Femur (tissue), 1 donor: ENCODE measurements at regions not wholly inside any gene's neighbourhood (a gene's known extent, or its start where the extent isn't known, plus 50 kb on each side); places are given as distances from the start of the nearest gene placed in this dataset.

Experiments
- DNase-seq: peaks from one replicate; pipeline ENCODE4 v3.0.0-alpha.2; 2017

DNA sequence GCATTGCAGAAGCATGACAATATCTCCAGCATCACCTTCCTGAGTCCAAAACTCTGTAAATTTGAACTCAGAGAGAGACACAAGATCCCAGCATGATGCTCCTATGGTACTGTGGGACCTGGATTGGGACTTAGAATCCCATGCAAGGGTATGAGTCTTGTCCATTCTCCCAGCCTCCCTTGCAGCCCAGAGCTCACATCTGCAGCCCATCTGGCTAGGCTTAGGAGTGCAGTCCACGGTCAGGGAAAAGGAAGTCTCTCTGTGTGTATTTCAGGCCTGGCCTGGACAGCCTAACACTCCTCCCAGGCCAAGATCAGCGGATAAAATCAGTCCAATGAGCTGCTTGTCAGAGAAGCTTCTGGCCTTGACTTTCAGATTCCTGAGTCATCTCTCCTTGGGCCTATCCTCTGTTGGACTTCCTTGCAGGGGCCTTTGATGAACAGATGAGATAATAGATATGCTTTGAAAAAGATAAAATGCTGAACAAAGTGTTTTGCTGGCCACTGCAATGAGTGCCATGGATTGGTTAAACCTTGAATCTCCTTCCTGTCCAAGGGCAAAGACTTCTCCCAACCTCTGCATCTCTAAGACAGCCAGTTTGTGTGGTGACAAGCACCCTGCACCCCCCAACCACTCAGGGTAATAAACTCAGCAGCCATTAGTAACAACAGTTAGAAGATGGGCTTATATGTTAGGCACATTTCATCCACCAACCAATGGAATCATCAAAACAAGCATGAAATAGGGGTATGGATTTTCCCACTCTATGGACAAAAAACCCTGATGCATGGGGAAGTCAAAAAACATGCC is 412.8 kb upstream of the TBX3 start:
- DNase-seq = peak; percentile 90

DNA sequence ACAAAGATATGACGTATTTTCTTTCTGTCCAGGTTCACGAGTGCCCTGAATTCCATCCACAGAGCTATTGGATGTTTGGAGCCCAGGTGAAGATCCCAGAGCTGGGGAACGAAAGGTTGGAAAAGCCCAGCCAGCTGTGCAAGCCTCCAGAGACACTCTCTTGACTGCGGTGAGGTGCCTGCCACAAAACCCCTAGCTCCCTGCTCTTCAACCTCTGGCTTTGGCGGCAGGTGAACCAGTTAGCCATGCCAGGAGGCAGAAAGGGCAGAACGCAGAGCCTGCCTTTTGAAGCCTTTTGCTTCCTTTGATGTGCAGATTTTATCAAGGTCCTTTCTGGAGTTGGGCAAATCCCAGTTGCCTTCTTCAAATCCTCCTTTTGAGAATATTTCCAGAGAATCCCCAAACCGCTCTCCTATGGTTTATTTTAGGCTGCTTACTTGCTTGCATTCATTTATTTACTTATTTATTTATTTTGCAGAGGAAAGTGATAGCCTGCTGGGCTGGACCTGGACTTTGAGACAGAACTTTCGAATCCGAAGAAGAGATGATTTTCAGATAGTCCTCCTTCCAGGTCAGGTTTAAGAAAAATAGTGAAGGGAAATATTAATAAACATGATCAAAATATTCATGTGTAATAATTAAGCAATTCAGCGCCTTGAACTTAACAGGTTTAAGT is 411.2 kb upstream of the TBX3 start:
- no peak for DNase-seq

DNA sequence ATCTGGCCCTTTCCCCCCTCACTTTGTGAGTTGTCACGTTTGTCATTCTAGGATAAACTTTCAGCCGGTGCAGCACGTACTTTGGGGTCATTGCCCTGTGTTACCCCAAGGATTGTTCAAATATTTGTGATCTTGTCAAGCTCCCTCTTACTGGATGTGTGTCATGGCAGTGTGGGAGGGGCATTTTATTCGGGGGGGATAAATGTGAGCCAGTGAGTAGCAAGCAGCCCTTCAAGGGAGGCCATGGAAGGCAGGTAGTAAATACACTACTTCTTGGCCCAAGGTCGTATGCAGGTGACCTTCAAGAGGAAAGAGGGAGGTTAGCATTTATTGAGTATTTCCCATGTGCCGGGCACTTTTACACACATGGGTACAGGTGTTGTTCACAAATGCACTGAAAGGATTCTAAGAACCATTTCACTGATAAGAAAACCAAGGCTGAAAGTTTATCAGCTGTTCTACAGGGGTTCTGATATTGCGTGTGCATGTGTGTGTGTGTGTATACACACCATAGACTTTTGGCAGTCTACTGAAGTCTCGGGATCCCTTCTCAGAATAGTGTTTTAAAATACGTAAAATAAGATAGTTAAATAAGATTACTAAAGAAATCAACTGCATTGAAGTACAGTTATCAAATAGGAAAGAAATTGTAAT is 410.3 kb upstream of the TBX3 start:
- DNase-seq = no peak

DNA sequence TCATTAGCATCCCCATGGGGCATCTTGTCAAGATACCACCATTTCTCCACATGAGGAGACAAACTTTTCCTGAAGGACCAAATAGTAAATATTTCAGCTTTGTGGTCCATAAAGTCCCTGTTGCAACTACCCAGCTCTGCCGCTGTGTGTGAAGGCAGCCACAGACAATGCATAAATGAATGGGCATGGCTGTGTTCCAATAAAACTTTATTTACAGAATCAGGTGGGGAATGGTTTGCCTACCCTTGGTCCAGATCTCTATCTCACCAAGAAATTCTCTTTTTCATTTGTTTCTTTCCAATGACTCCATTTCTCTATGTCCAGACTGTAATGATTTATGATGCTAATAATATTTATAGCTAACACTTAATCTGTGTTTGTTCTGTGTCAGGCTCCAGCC is 409.3 kb upstream of the TBX3 start:
- DNase-seq = no peak

DNA sequence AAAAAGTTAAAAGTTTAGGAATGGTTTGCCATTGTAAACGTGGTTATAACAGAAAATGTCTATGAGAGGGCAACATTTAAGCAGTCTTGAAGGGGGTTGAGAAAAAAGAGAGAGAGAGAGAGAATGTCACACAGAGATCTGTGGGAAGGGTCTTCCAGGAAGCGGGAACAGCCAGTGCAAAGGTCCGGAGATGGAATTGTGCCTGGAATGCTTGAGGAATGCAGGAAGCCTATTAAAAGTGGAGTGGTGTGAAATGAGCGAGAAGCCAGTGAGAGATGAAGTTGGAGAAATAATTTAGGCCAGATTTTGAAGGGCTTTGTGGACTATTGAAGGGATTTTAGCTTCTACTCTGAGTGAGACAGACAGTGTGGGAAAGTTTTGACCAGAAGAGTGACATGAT is 406.8 kb upstream of the TBX3 start:
- DNase-seq = no peak

DNA sequence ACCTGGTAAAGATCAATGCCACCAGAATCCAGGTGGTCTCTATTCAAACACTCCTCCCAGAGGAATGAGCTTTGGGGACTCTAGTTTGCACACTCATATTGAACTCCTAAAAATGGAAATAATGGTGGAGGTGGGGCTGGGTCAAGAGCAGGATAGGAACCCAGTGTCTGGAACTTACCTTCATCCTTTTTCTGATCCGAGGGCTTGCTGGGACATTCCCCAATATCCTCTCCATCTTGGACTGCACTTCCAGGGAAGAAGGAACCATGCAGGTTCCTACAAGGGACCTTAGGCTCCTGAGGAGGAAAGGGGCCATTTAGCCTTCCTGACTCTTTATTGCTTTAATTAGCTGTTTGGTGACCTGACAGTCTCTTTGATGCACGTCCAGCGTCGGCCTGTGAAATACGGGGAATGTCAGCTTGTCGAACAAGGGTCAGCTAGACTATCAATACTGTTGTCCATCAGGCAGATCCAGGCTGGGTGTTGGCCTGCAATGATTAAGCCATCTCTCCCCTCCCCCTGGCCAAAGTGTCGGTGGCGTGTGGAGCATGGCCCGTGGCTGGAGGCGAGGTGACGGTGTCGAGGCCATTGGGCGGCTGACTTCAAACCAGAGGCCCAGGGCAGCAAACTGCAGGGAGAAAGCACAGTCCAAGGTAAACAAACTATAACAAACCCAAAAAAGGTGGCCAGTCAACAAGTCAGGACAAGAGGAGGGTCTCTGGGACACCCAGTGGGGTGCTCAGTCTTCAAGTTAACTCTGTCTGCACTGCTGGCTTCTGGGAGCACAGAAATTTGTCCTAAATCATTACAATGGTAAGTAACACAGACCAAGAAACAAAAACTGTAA is 405.2 kb upstream of the TBX3 start:
- DNase-seq = no peak

DNA sequence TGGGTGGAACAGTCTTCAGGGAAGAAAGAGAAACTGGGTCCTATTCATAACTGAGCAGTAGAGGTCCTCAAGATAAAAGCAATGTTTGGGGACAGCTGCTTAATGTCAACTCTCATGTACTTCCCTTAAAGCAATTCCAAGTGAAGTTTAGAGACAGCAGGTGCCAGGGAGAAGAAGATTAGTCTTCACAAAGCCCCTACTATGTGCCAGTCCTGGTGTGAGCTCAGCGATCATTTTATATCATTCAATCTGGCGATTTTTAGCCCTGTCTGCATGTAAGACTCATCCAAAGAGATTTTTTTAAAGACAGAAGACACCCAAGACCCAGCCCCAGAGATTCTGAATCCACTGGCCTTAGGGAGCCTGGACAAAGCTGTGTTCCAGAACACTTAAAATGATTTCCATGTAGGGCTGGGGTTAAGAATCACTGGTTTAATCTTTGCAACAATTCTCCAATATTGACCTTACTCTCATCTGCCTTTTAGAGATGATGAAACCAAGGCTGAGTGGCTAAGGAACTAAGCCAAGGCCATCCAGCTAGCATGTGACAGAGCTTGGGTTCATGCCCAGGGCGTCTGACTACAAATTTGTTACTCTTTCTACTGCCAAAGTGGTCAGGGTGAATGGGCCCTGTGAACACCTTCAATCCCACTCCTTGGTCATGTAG is 404.5 kb upstream of the TBX3 start:
- DNase-seq = no peak

DNA sequence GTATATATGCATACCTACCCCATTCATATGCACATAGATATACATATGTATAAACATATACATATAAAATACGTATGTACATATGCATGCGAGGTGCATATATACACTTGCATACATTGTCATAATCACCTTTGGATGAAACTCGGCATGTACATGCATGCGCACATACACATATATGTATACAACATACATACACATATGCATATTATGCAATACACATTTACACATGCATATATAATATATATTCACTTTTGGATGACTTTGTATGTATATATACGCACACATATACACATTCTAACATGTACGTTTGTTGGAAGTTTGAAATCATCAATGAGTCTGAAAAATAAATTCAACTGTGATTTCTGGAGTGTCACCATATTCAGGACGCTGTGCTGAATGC is 401.6 kb upstream of the TBX3 start:
- no peak for DNase-seq

DNA sequence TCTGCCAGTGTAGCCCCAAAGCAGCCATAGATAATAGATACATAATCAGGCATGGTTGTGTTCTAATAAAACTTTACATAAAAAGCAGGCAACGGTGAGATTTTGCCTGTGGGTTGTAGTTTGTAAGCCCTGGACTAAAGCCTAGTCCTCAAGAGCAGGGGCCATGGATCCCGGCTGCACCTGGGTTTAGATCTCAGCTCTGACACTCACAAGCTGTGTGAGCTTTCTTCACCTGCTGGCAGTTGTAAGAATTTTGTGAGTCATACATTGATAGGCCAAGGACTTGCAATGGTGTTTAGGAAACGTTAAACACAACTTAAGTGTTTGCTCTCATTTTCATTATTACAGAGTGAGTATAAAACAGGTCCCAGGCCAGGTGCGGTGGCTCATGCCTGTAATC is 395.8 kb upstream of the TBX3 start:
- DNase-seq = no peak

DNA sequence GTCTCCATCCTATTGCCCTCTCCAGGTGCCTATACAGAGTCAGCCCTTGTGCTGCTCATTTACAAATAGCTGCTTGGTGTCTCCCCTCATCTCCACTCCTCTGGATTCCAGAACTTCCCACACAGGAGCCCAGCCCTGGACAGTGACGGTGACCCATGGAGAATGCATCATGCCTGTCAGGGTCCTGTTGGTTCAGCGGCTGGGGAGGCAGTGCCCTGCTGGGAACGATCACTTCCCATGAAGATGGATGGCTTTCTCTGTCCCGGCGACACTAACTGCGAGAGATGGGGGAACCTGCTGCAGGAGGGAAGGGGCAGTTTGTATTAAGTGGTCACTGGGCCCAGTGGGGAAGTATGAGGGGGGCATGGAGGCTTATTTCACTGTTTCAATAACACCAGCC is 395.0 kb upstream of the TBX3 start:
- DNase-seq = no peak

DNA sequence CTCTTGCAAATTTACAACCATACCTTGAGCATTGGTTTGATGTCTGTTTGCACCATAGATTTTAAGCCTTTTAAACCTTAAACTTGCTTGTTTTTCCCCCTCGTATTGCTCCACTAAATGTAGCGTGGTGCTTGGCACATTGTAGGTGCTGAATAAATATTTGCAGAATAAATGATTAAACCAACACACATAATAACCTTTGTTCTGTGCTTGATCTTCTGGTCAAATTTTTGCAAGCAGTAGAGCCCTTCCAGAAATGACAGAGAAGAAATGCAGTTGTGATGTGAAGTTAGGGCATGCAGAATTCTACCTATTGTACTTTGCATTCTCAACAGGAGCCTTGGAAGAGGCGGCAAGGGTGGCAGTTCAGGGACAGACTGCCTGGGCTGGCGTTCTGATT is 394.4 kb upstream of the TBX3 start:
- no peak for DNase-seq

DNA sequence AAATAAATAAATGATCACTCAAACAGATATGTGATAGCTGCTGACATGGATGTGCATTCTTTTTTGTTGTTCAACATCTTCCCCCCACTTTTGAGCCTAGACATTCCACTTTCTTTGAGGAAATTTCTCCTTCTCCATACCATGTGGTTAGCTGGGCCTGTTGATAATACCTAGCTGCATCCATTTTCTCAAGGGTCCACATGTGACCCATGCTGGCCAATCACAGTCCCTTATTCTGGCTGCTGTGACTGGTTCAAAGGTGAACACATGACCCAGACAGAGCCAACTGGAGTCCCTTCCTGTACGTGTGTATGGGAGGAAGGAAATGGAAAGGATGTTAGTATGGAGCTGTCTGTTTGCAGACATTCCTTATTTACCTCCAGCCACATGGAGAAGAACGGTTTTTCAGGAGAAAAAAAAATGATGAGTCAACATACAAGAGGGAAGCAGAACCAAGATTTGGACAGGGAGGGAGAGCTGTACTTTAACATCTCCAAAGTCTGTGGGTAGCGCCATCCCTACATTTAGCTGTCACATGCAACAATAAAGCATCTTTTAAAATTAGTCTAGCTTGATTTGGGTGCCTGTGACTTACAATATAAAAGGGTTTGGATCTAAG is 391.7 kb upstream of the TBX3 start:
- no peak for DNase-seq

DNA sequence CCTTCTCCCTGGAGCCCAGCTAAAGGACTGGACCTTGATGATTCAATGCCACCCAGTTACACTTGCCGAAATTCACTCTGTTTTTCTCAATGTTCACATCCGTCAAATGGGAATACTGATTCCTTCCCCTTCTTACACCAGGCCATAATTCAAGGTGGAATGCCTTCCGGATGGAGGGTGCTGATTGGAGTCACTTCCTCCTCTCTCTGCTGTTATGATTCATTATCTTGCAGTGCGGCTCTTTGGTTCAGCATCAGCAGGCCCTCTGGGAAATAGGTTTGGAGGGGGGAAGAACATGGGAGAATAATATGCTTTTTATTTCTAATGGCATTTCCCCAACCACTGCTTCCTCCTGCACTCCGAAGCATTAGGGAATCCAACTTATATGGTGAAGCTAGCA is 390.6 kb upstream of the TBX3 start:
- no peak for DNase-seq

DNA sequence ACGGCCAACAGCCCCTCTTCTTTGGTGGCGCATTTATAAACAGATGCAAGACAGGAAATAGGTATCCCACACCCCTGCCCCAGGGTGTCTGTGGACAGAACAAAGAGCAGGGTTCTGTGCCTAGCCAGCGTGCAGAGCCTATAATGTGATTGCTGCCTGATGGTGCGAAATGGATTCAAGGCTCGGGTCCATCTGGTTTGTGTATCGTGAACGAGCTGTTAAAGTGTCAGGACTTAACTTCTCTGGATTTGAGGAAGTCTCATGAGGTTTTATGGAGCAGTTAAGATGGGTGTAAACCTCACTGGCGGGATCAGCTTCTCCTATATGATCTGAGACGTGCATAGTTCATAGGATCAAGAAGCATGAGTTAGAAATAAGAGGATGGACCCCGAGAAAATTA is 388.7 kb upstream of the TBX3 start:
- DNase-seq = no peak

DNA sequence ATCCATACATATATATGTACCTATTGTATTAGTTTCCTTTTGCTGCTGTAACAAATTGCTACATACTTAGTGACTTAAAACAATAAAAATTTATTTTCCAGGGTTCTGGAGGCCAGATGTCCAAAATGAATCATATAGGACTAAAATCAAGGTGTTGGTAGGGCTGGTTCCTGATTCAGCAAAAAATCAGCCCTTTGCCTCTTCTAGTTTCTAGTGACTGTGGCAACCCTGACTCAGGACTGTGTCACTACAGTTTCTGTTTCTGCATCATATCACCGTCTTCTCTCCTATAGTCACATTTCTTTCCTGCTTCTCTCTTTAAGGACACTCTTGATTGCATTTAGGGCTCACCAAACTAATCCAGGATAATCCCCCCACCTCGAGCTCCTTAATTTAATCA is 386.3 kb upstream of the TBX3 start:
- no peak for DNase-seq

DNA sequence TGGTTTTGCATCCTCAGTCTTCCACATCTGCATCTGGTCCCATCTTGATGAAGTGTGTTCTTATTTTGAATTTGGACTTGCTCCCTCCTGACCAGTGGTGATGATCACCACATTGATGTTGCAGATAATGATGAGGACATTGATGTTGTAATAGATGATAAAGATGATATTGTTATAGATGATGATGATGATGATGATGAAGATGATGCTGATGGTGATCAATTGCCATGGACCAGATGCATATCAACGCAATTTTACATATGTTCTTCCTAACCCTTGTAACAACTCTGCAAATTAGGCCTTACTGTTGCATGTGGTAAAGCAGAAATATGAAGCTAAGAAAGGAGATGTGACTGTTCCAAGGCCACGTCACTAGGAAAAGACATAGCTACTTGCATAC is 380.3 kb upstream of the TBX3 start:
- no peak for DNase-seq

DNA sequence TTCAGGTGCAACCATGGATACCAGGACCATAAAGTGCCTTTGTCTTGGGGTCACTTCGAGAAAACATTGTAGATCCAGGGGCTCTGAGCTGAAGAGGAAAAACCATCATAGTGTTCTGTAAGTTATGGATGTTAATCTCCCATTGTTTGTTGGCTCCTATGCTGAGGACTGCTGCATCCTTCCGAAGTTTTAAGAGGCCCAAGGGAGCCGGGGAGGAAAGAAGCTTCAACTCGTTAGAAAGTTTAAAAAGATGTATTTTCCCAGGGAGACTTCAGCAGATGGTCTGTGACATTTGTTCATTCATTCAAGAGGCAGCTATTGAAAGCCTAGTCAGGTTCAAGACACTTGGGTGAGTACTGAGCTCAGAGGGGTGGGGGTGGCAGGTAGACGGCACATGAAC is 378.8 kb upstream of the TBX3 start:
- peak; percentile 28 for DNase-seq

DNA sequence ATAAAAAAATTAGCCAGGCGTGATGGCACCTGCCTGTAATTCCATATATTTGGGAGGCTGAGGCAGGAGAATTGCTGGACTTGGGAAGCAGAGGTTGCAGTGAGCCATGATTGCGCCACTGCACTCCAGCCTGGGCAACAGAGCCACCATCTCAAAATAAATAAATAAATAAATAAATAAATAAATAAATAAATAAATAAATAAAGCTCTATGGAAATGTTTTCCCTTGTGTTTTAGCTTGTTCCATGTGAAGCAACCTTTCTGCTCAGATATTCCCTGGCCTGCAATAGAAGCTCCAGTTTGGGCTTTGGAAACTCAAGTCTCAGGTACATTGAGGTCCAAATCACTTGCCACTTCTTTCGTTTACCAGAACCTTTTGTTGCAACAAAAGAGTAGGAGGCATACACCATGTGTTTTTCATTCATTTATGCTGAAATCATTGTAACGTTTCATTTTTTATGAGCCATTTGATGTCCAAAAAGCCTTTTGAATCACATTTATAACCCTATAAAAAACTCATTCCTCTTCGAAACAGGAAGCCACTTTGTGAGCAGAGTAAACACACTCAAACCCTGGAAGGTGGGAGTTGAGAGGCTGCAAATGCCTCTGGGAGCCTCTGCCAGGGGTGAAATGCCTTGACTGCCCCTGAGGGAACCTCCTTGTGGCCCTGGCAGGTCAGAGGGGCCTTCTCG is 376.6 kb upstream of the TBX3 start:
- no peak for DNase-seq

DNA sequence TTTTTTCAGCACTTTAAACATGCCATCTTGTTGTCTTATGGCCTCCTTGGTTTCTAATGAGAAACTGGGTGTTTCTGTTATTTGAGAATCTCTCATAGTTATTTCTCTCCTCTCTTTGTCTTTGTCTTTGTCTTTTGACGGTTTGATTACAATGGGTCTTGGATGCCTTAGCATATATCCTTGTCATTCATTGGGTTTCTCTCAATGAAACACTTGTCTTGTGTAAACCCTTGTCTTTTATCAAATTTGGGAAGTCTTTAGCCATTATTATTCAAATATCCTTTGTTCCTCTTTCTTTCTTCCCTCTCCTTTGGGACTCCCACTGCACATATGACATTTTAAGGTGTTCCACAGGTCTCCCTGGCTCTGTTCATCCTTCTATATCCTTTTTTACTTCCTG is 373.5 kb upstream of the TBX3 start:
- DNase-seq = no peak

DNA sequence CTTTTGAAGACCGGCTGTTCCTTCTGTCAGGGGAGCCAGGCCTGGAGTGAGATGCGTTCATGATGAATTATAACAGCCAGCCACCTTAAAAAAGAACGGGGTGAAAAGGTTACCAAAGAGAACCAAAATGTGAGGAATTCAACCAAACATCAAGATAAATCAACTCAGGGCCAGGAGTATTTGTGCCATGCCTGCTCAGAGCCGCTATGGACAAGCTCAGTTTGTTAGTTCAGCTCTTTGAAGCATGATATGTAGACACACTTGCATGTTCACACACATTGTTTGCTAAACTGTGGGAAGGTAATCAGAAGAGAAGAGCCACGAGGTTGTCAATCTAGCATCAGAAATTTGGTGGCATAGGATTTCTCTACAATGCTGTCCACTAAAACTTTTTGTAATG is 367.4 kb upstream of the TBX3 start:
- no peak for DNase-seq

DNA sequence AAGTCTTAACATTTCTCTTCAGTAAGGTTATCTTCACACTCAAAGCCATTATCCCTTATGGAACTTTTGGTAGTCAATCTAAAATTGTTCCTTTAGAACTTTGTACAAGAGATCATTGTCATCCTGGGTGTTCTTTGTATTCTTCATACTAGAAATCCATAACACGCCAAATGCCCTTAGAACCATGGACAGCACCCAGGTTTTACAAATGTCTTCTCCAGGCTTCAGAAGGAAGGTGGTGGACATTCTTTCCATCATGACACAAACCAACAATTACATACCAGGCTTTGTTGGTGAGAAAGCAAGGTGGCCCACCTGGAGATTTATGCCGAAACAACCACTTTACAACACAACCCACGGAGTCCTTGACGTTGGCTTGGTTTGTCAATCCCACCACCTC is 365.6 kb upstream of the TBX3 start:
- no peak for DNase-seq

DNA sequence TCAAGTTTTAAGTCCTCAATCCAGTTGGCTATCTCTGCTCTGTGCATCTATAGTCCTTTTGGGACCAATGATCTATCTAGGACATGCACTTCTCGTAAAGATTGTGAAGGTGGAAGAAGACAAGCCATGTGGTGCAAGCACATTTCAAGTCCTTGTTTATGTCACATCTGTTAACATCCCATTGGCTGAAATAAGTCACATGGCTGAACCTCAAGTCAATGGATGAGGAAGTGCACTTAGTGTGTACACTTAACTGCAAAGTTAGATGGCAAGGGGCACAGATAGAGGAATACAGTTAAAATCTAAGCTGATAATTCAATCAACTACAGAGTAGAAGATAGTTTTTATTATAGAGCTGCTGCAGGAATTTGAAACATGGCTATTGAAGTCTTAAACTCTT is 362.8 kb upstream of the TBX3 start:
- no peak for DNase-seq
